KMS-11 (cell line): ENCODE measurements at regions not wholly inside any gene's neighbourhood (a gene's known extent, or its start where the extent isn't known, plus 50 kb on each side); places are given as distances from the start of the nearest gene placed in this dataset.

Experiments
- H2AFZ ChIP-seq: fragments of 200-600 bp; sonication (generic); 2 replicates; pipeline ENCODE4 v1.6.1; 2016; ENCODE audit warnings: antibody characterized with exemption, mixed run types, low read depth
- H3K27ac ChIP-seq: fragments of 200-600 bp; sonication (generic); 2 replicates; pipeline ENCODE4 v1.6.1; 2016; ENCODE audit warnings: mild to moderate bottlenecking, mixed run types
- H3K27me3 ChIP-seq: fragments of 200-600 bp; sonication (generic); 2 replicates; pipeline ENCODE4 v1.6.1; 2017; ENCODE audit warnings: mild to moderate bottlenecking, low read depth, mixed run types, moderate library complexity; ENCODE audit not compliant: insufficient read depth
- H3K36me3 ChIP-seq: fragments of 200-600 bp; sonication (generic); 2 replicates; pipeline ENCODE4 v1.6.1; 2017; ENCODE audit warnings: mild to moderate bottlenecking, mixed run types; ENCODE audit not compliant: insufficient read depth
- H3K4me1 ChIP-seq: fragments of 200-600 bp; sonication (generic); 2 replicates; pipeline ENCODE4 v1.6.1; 2016; ENCODE audit warnings: mild to moderate bottlenecking, low read depth, mixed run types; ENCODE audit not compliant: poor library complexity, severe bottlenecking
- H3K4me2 ChIP-seq: fragments of 200-600 bp; sonication (generic); 2 replicates; pipeline ENCODE4 v1.7.0; 2016; ENCODE audit warnings: mild to moderate bottlenecking, mixed run types
- H3K4me3 ChIP-seq: fragments of 200-600 bp; sonication (generic); IDR thresholded peaks from 2 replicates; pipeline ENCODE4 v1.6.1; 2017; ENCODE audit warnings: low read depth, low read length, mixed read lengths; ENCODE audit not compliant: insufficient read depth
- H3K79me2 ChIP-seq: fragments of 200-600 bp; sonication (generic); 2 replicates; pipeline ENCODE4 v1.6.1; 2016; ENCODE audit warnings: low read depth, mixed run types; ENCODE audit not compliant: insufficient read depth
- H3K9ac ChIP-seq: fragments of 200-600 bp; sonication (generic); 2 replicates; pipeline ENCODE4 v1.6.1; 2016; ENCODE audit warnings: mild to moderate bottlenecking, mixed run types
- H4K20me1 ChIP-seq: fragments of 200-600 bp; sonication (generic); 2 replicates; pipeline ENCODE4 v1.6.1; 2016; ENCODE audit warnings: mild to moderate bottlenecking, mixed run types; ENCODE audit not compliant: insufficient read depth
- CTCF ChIP-seq: fragments of 200-600 bp; sonication (generic); conservative IDR thresholded peaks from 2 replicates; pipeline ENCODE4 v1.6.1; 2017; ENCODE audit warnings: low read depth, mild to moderate bottlenecking, antibody characterized with exemption, low read length, moderate library complexity, mixed read lengths

GRCh38 chr4:35163168-35163567 lies 1081.1 kb downstream of the ARAP2 start:
- Histone ChIP-seq H3K36me3 (no peaks in the 10 kb centered on the region), H4K20me1 (no peaks in the 10 kb centered on the region), H2AFZ (no peak overlapping the region)

GRCh38 chr4:35164063-35164462 lies 1080.3 kb downstream of the ARAP2 start:
- TF ChIP-seq CTCF, result no peak
- Histone ChIP-seq H3K4me2 (no peak overlapping the region), H3K79me2 (no peaks in the 10 kb centered on the region), H3K4me1 (no peaks in the 10 kb centered on the region), H2AFZ (no peak overlapping the region), H3K27me3 (no peaks in the 10 kb centered on the region), H4K20me1 (no peaks in the 10 kb centered on the region), H3K9ac (no peak overlapping the region), H3K36me3 (no peaks in the 10 kb centered on the region), H3K27ac (no peak overlapping the region), H3K4me3 (no peak overlapping the region)

More at GRCh38 chr4:35163168-35163567, 1081.1 kb downstream of the ARAP2 start:
- Histone ChIP-seq H3K4me1 (no peaks in the 10 kb centered on the region), H3K9ac (no peak overlapping the region), H3K4me3 (no peak overlapping the region), H3K79me2 (no peaks in the 10 kb centered on the region), H3K27ac (no peak overlapping the region), H3K27me3 (no peaks in the 10 kb centered on the region), H3K4me2 (no peak overlapping the region)
- TF ChIP-seq CTCF, result no peak

- Histone ChIP-seq H3K9ac (no peak overlapping the region), H2AFZ (no peak overlapping the region), H4K20me1 (no peaks in the 10 kb centered on the region), H3K4me2 (no peak overlapping the region), H3K36me3 (no peaks in the 10 kb centered on the region), H3K27ac (no peak overlapping the region), H3K4me1 (no peaks in the 10 kb centered on the region), H3K4me3 (no peak overlapping the region), H3K79me2 (no peaks in the 10 kb centered on the region), H3K27me3 (no peaks in the 10 kb centered on the region)
- TF ChIP-seq CTCF, result no peak
These were observed 1077.8 kb downstream of the ARAP2 start for GRCh38 chr4:35166466-35166865.

GRCh38 chr4:35167385-35167784 lies 1076.9 kb downstream of the ARAP2 start:
- H3K4me2 ChIP-seq, result no peak overlapping the region

More at GRCh38 chr4:35167385-35167784, 1076.9 kb downstream of the ARAP2 start:
- no peak overlapping the region for H3K27ac ChIP-seq
- no peaks in the 10 kb centered on the region for H3K4me1 ChIP-seq
- H3K9ac ChIP-seq, result no peak overlapping the region
- no peaks in the 10 kb centered on the region for H3K79me2 ChIP-seq
- no peak overlapping the region for H3K4me3 ChIP-seq
- H3K36me3 ChIP-seq, result no peaks in the 10 kb centered on the region
- no peaks in the 10 kb centered on the region for H4K20me1 ChIP-seq
- no peak for TF ChIP-seq CTCF
- no peak overlapping the region for H2AFZ ChIP-seq
- H3K27me3 ChIP-seq, result no peaks in the 10 kb centered on the region
